H1 (cell line): ENCODE measurements at regions not wholly inside any gene's neighbourhood (a gene's known extent, or its start where the extent isn't known, plus 50 kb on each side); places are given as distances from the start of the nearest gene placed in this dataset.

Experiments
- CTCF ChIA-PET: fragments of 300-600 bp; sonication (Branson Sonifier 250); formaldehyde crosslinking; loops from one replicate; lab custom pipeline; 2021; ENCODE audit not compliant: partially characterized antibody; lab: Charles Lee
- POLR2A ChIA-PET: fragments of 300-600 bp; sonication (Branson Sonifier 250); formaldehyde crosslinking; loops from one replicate; lab custom pipeline; 2021; ENCODE audit warnings: inconsistent platforms; ENCODE audit not compliant: partially characterized antibody; lab: Charles Lee
- DNase-seq, 2 experiments: peaks; one replicate each; pipeline versions ENCODE4 v3.0.0 to v3.0.0-alpha.2; 2010 to 2022; ENCODE audit warnings: low spot score in 2 of 2, low read depth in 1 of 2, mixed read lengths in 1 of 2
- FAIRE-seq: peaks from 2 replicates; lab custom pipeline; 2011; peaks lifted over from hg19 to GRCh38; lab: Jason Lieb, UNC
- H2AFZ ChIP-seq: 2 replicates; pipeline ENCODE4 v1.8.1; 2012; ENCODE audit warnings: low read length, inconsistent platforms
- H2AK5ac ChIP-seq: 2 replicates; pipeline ENCODE4 v1.6.1; 2013; ENCODE audit warnings: low read depth, low read length
- H2BK120ac ChIP-seq: replicated peaks from 2 replicates; pipeline ENCODE3; 2013; ENCODE audit warnings: low read depth, low read length, inconsistent platforms
- H2BK12ac ChIP-seq: 2 replicates; pipeline ENCODE4 v1.6.1; 2013; ENCODE audit warnings: low read depth, low read length
- H2BK15ac ChIP-seq: 2 replicates; pipeline ENCODE4 v1.6.1; 2013; ENCODE audit warnings: low read length
- H2BK20ac ChIP-seq: 2 replicates; pipeline ENCODE4 v1.6.1; 2013; ENCODE audit warnings: low read length
- H2BK5ac ChIP-seq: 2 replicates; pipeline ENCODE4 v1.6.1; 2013; ENCODE audit warnings: low read depth, low read length
- H3K14ac ChIP-seq: 2 replicates; pipeline ENCODE4 v1.6.1; 2013; ENCODE audit warnings: inconsistent platforms; ENCODE audit not compliant: insufficient read length
- H3K18ac ChIP-seq: 2 replicates; pipeline ENCODE4 v1.6.1; 2013; ENCODE audit warnings: low read length; ENCODE audit errors: extremely low read depth
- H3K23ac ChIP-seq: 2 replicates; pipeline ENCODE4 v1.6.1; 2013; ENCODE audit warnings: inconsistent platforms; ENCODE audit not compliant: insufficient read length
- H3K23me2 ChIP-seq: 2 replicates; pipeline ENCODE4 v1.6.1; 2013; ENCODE audit warnings: low read depth, low read length
- H3K27ac ChIP-seq: 2 replicates; pipeline ENCODE4 v1.6.1; 2011; ENCODE audit warnings: low read depth, low read length, inconsistent platforms
- H3K27me3 ChIP-seq, 4 experiments: replicated peaks in 1 of 4; 1 replicate in 1 of 4; 2 replicates in 3 of 4; pipeline versions ENCODE4 v1.6.1 to v1.8.1; 2011 to 2013; ENCODE audit warnings: low read length in 3 of 4, mild to moderate bottlenecking in 3 of 4, inconsistent platforms in 2 of 4, mixed read lengths in 2 of 4, moderate library complexity in 1 of 4; ENCODE audit not compliant: control insufficient read depth in 3 of 4, insufficient read depth in 3 of 4; ENCODE audit errors: extremely low read depth in 1 of 4
- H3K36me3 ChIP-seq, 4 experiments: 2 replicates each; pipeline versions ENCODE4 v1.6.1 to v1.8.1; 2011 to 2013; ENCODE audit warnings: mild to moderate bottlenecking in 4 of 4, low read length in 3 of 4, moderate library complexity in 2 of 4, control low read depth in 1 of 4, inconsistent platforms in 1 of 4; ENCODE audit not compliant: insufficient read depth in 4 of 4, control insufficient read depth in 2 of 4
- H3K4ac ChIP-seq: replicated peaks from 2 replicates; pipeline ENCODE3; 2013; ENCODE audit warnings: low read length, low read depth, mixed read lengths, inconsistent platforms; ENCODE audit not compliant: insufficient read length
- H3K4me1 ChIP-seq, 4 experiments: replicated peaks in 1 of 4; 1 replicate in 1 of 4; 2 replicates in 3 of 4; pipeline versions ENCODE4 v1.6.1 to v1.8.1; 2011 to 2013; ENCODE audit warnings: low read length in 3 of 4, inconsistent platforms in 2 of 4, mixed read lengths in 1 of 4; ENCODE audit not compliant: insufficient read depth in 4 of 4, control insufficient read depth in 3 of 4
- H3K4me2 ChIP-seq, 2 experiments: 2 replicates each; pipeline versions ENCODE4 v1.6.1 to v1.8.1; 2011 to 2013; ENCODE audit warnings: low read depth in 2 of 2, low read length in 2 of 2, control low read depth in 1 of 2, inconsistent platforms in 1 of 2, mild to moderate bottlenecking in 1 of 2; ENCODE audit not compliant: insufficient read depth in 1 of 2
- H3K4me3 ChIP-seq, 4 experiments: fragments of 200-600, 300-600 bp in 1 of 4; sonication (generic), shearing (Covaris generic), sonication (Bioruptor Twin) in 1 of 4; 2 replicates each; pipeline versions ENCODE4 v1.5.1 to v1.8.1; 2011 to 2016; ENCODE audit warnings: low read length in 4 of 4, low read depth in 3 of 4, control low read depth in 2 of 4, inconsistent platforms in 2 of 4, mild to moderate bottlenecking in 2 of 4, mixed read lengths in 1 of 4, moderate library complexity in 1 of 4; ENCODE audit not compliant: insufficient read depth in 2 of 4; ENCODE audit errors: extremely low read depth in 1 of 4
- H3K56ac ChIP-seq: replicated peaks from 2 replicates; pipeline ENCODE3; 2013; ENCODE audit warnings: low read depth, mild to moderate bottlenecking, mixed read lengths, low read length, inconsistent platforms; ENCODE audit not compliant: insufficient read length
- H3K79me1 ChIP-seq: 2 replicates; pipeline ENCODE4 v1.6.1; 2013; ENCODE audit warnings: low read depth, low read length, control low read depth
- H3K79me2 ChIP-seq, 2 experiments: 2 replicates each; pipeline versions ENCODE4 v1.6.1 to v1.8.1; 2012 to 2013; ENCODE audit warnings: low read length in 2 of 2, mild to moderate bottlenecking in 2 of 2, inconsistent platforms in 1 of 2; ENCODE audit not compliant: insufficient read depth in 2 of 2, control insufficient read depth in 1 of 2
- H3K9ac ChIP-seq, 4 experiments: replicated peaks in 1 of 4; 1 replicate in 1 of 4; 2 replicates in 3 of 4; pipeline versions ENCODE4 v1.6.1 to v1.8.1; 2011 to 2013; ENCODE audit warnings: low read depth in 3 of 4, low read length in 3 of 4, control low read depth in 2 of 4, mild to moderate bottlenecking in 2 of 4, moderate library complexity in 2 of 4, inconsistent platforms in 1 of 4; ENCODE audit errors: extremely low read depth in 1 of 4
- H3K9me3 ChIP-seq, 2 experiments: 2 replicates each; pipeline versions ENCODE4 v1.6.1 to v1.8.1; 2012 to 2013; ENCODE audit warnings: mild to moderate bottlenecking in 2 of 2, moderate library complexity in 2 of 2, control low read depth in 1 of 2, inconsistent platforms in 1 of 2, low read depth in 1 of 2, low read length in 1 of 2, mixed read lengths in 1 of 2; ENCODE audit not compliant: insufficient read depth in 2 of 2
- H4K20me1 ChIP-seq, 2 experiments: replicated peaks in 1 of 2; 2 replicates each; pipeline versions ENCODE3 to v1.8.1; 2011 to 2013; ENCODE audit warnings: inconsistent platforms in 2 of 2, low read length in 2 of 2, mild to moderate bottlenecking in 1 of 2; ENCODE audit not compliant: insufficient read depth in 2 of 2, control insufficient read depth in 1 of 2
- H4K5ac ChIP-seq: 2 replicates; pipeline ENCODE4 v1.6.1; 2013; ENCODE audit warnings: low read length, low read depth, mixed read lengths, inconsistent platforms; ENCODE audit not compliant: insufficient read length
- H4K8ac ChIP-seq: 2 replicates; pipeline ENCODE4 v1.8.0; 2013; ENCODE audit warnings: mild to moderate bottlenecking, moderate library complexity, low read length, inconsistent platforms; ENCODE audit not compliant: insufficient read depth; ENCODE audit errors: extremely low read depth
- H4K91ac ChIP-seq: replicated peaks from 2 replicates; pipeline ENCODE3; 2013; ENCODE audit warnings: low read length, mixed read lengths, inconsistent platforms; ENCODE audit not compliant: insufficient read length
- POLR2AphosphoS5 ChIP-seq: IDR thresholded peaks from 2 replicates; pipeline ENCODE4 v1.6.1; 2011; ENCODE audit warnings: low read depth, low read length
- SIX5 ChIP-seq: IDR thresholded peaks from 2 replicates; pipeline ENCODE4 v1.6.1; 2011; ENCODE audit warnings: mild to moderate bottlenecking, low read depth, low read length
- WGBS, 2 experiments: shearing (Covaris generic) in 1 of 2; methylation state at CpG; one replicate each; pipeline versions ENCODE4 v1.1.6 to v1.1.7; 2013 to 2015; ENCODE audit warnings: low lambda C conversion rate in 2 of 2, mixed read lengths in 2 of 2, inconsistent platforms in 1 of 2, low coverage in 1 of 2, missing lambda C conversion rate in 1 of 2; ENCODE audit not compliant: insufficient replicate concordance in 2 of 2, insufficient coverage in 1 of 2, insufficient read length in 1 of 2; ENCODE audit errors: extremely low coverage in 1 of 2, missing lambda C conversion rate in 1 of 2; 5-methylcytosine and 5-hydroxymethylcytosine counted together

DNA sequence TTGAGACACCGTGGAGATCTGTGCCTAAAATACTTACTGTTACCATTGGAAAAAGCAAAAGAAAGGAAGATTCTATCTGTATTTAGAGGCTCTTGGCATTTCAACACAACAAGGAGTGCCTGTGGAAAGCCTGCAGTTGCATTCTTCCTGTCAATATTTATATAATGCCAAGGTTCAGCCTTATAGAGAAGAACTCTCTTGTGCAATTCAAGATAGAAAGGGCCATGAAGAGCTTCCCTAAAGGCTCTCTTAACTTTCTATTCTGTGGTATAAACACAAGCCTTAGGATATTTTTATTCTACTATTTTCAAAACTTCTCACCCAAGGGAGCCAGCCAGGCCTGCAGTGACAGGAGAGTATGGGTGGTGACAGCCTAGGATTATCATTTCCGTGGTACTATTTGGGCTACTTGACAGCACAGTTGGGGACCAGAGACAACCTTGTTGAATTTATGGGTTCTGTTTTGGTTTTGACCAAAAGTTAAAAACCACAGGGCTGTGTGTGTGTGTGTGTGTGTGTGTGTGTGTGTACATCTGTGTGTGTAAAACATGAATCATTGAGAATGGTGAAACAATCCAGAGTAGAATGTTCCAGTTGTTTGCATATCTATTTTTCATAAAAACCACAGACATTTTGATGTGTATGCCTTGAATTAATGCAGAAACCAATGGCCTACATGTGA, 700.9 kb upstream of the SLC35B3 start:
- Histone ChIP-seq H3K9ac (no peak overlapping the region), H2AFZ (no peak overlapping the region), H4K5ac (no peak overlapping the region), H2BK12ac (no peak overlapping the region), H4K20me1 (no peaks in the 10 kb centered on the region), H3K23me2 (no peaks in the 10 kb centered on the region), H3K27me3 (no peaks in the 10 kb centered on the region), H4K91ac (no peak overlapping the region), H3K4ac (no peak overlapping the region), H3K36me3 (no peaks in the 10 kb centered on the region), H2BK120ac (no peak overlapping the region), H3K4me2 (no peak overlapping the region), H3K79me2 (no peaks in the 10 kb centered on the region), H3K27ac (no peak overlapping the region), H3K4me1 (no peaks in the 10 kb centered on the region), H3K9me3 (no peaks in the 10 kb centered on the region), H2BK20ac (no peak overlapping the region), H3K79me1 (no peaks in the 10 kb centered on the region), H3K23ac (no peak overlapping the region), H2AK5ac (no peak overlapping the region), H2BK5ac (no peak overlapping the region), H3K14ac (no peak overlapping the region), H2BK15ac (no peak overlapping the region), H3K56ac (no peak overlapping the region), H3K4me3 (no peak overlapping the region), H3K18ac (no peak overlapping the region), H4K8ac (no peak overlapping the region)
- TF ChIP-seq SIX5 (no peak), POLR2AphosphoS5 (no peak)
- ChIA-PET POLR2A (no interaction called here), CTCF (interaction anchor here (0.6 to 1.0 kb wide), 2 partner anchors 15 to 306 kb away, joined by 3 to 4 read pairs; no protein-coding TSS in a partner anchor)
- WGBS, 2 experiments, result 90% methylated on average over 2 of the region's 2 CpGs; no CpG with 5 or more reads in 1 of the 2 experiments
- DNase-seq, result no peak
- FAIRE-seq, result no peak
